ENCODE measurements at regions not wholly inside any gene's neighbourhood (a gene's known extent, or its start where the extent isn't known, plus 50 kb on each side); places are given as distances from the start of the nearest gene placed in this dataset.

GRCh38 chr4:177033632-177034031 lies 240.9 kb upstream of the VEGFC start:
- TF ChIP-seq POLR2A (IDR thresholded peaks at IDR 0.05) (no peak), CTCF (IDR thresholded peaks at IDR 0.05) (no peak)

All from testis (tissue), 2 donors.